Peyer's patch (tissue), 4 donors: ENCODE measurements at regions not wholly inside any gene's neighbourhood (a gene's known extent, or its start where the extent isn't known, plus 50 kb on each side); places are given as distances from the start of the nearest gene placed in this dataset.
A peak's percentile ranks its signal among the peaks of the same experiment; 100 is the strongest.

Source experiments
- DNase-seq, 3 donors: peaks; one replicate each; pipeline ENCODE4 v3.0.0-alpha.2; 2017 to 2019
- H3K27ac ChIP-seq, 4 donors: fragments of 200-600 bp; sonication (generic); one replicate each; pipeline ENCODE4 v1.5.1; 2016 to 2019
- H3K27me3 ChIP-seq, 2 donors: fragments of 200-600 bp; sonication (generic); one replicate each; pipeline ENCODE4 v1.5.1; 2019
- H3K36me3 ChIP-seq, 3 donors: fragments of 200-600 bp; sonication (generic); one replicate each; pipeline ENCODE4 v1.5.1; 2016 to 2019
- H3K4me1 ChIP-seq, 4 donors: fragments of 200-600 bp; sonication (generic); one replicate each; pipeline ENCODE4 v1.5.1; 2016 to 2019
- H3K4me3 ChIP-seq, 4 donors: fragments of 200-600 bp; sonication (generic); 1 replicate in 3 of 4; 2 replicates in 1 of 4; pipeline ENCODE4 v1.5.1; 2016 to 2019; ENCODE audit warnings: mild to moderate bottlenecking in 1 of 4
- H3K9me3 ChIP-seq, 4 donors: fragments of 200-600 bp; sonication (generic); one replicate each; pipeline ENCODE4 v1.5.1; 2016 to 2019; ENCODE audit warnings: mild to moderate bottlenecking in 1 of 4
- POLR2A ChIP-seq, 2 donors: fragments of 450-650 bp; IDR thresholded peaks; one replicate each; pipeline ENCODE4 v1.5.1; 2017; ENCODE audit warnings: antibody characterized with exemption in 2 of 2, mild to moderate bottlenecking in 2 of 2, moderate library complexity in 2 of 2
- TF ChIP-seq, protein P1 (sequence below), 6 experiments: fragments of 450-650 bp in 4 of 6; fragments of 200-600 bp in 2 of 6; sonication (generic) in 1 of 6; IDR thresholded peaks; one replicate each; pipeline ENCODE4 v1.5.1; 2017 to 2019; ENCODE audit warnings: antibody characterized with exemption in 6 of 6, mild to moderate bottlenecking in 3 of 6, moderate library complexity in 1 of 6

DNA sequence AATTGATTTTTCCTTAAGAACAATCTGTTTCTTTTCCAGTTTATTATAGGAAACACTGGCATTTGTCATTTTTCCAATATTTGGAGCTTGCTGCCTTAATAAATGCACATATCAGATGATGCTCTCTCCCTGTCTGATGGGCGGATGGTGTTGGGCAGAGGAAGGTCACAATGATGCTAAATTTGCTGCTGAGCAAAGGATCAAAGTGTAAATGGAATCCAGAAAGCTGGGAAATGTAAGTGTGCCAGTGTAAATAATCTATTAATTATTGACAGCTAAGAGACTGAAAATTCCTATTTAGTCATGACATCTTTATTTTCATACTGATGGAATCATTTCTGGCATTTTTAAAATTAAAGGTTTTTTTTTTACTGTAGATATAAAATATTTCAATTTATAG is 243.2 kb downstream of the PTBP2 start:
- H3K27me3 ChIP-seq: no peaks in the 10 kb centered on the region
- H3K9me3 ChIP-seq: no peaks in the 10 kb centered on the region
- H3K4me1 ChIP-seq: no peaks in the 10 kb centered on the region
- H3K4me3 ChIP-seq: no peak overlapping the region
- no peak overlapping the region for H3K27ac ChIP-seq
- TF ChIP-seq, protein P1, sequence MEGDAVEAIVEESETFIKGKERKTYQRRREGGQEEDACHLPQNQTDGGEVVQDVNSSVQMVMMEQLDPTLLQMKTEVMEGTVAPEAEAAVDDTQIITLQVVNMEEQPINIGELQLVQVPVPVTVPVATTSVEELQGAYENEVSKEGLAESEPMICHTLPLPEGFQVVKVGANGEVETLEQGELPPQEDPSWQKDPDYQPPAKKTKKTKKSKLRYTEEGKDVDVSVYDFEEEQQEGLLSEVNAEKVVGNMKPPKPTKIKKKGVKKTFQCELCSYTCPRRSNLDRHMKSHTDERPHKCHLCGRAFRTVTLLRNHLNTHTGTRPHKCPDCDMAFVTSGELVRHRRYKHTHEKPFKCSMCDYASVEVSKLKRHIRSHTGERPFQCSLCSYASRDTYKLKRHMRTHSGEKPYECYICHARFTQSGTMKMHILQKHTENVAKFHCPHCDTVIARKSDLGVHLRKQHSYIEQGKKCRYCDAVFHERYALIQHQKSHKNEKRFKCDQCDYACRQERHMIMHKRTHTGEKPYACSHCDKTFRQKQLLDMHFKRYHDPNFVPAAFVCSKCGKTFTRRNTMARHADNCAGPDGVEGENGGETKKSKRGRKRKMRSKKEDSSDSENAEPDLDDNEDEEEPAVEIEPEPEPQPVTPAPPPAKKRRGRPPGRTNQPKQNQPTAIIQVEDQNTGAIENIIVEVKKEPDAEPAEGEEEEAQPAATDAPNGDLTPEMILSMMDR (IDR thresholded peaks at IDR 0.05): no peak
- TF ChIP-seq POLR2A (IDR thresholded peaks at IDR 0.05): no peak
- no peak for DNase-seq
- no peaks in the 10 kb centered on the region for H3K36me3 ChIP-seq

DNA sequence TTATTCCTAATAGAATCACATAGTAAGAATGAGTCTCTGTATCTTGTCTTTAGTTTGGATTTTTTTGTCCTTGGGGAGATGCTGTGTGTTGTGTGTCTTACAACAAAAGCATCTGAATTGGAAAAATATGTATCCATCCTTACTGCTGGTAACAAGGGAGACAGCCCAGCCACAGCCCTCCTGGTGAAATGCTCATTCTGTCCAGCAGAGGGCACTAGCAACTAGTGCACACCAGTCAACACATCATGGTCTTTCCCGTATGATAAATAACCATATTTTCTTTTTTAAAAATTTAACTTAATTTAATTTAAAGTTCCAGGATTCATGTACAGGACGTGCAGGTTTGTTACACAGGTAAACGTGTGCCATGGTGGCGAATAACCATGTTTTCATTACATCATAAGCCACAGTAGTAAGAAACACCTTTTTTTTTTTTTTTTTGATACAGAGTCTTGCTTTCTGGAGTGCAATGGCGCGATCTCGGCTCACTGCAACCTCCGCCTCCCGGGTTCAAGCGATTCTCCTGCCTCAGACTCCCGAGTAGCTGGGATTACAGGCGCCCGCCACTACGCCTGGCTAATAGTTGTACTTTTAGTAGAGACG is 245.1 kb downstream of the PTBP2 start:
- H3K4me3 ChIP-seq: no peak overlapping the region
- no peaks in the 10 kb centered on the region for H3K4me1 ChIP-seq
- peak; percentile 57 to 90 (median 69) for DNase-seq
- no peaks in the 10 kb centered on the region for H3K9me3 ChIP-seq
- no peak overlapping the region for H3K27ac ChIP-seq
- H3K27me3 ChIP-seq: no peaks in the 10 kb centered on the region
- TF ChIP-seq, protein P1 (IDR thresholded peaks at IDR 0.05): peak; percentile 51 to 81 (median 74)
- no peak for TF ChIP-seq POLR2A (IDR thresholded peaks at IDR 0.05)
- H3K36me3 ChIP-seq: no peaks in the 10 kb centered on the region

DNA sequence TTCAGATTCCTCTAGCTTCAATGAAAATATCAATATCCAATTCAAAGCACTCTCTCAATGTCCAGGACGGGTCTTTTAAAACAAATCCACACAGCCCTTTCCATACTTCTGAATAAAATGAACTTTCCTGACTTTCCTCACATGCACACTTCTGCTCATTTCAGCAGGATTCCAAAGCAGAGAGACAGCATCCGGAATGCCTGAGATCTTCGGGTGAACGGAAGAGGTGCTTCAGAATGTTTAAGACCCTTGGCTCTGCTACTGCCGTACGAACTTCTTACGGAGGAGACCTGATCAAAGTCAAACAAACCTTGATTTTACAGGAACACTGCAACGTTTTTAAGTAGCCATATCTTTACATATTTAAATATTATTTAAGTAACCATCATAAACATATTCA is 245.7 kb downstream of the PTBP2 start:
- Histone ChIP-seq H3K27ac (no peak overlapping the region), H3K4me3 (no peak overlapping the region), H3K4me1 (no peaks in the 10 kb centered on the region), H3K36me3 (no peaks in the 10 kb centered on the region), H3K27me3 (no peaks in the 10 kb centered on the region), H3K9me3 (no peaks in the 10 kb centered on the region)
- no peak for DNase-seq
- TF ChIP-seq, protein P1 (IDR thresholded peaks at IDR 0.05): no peak
- no peak for TF ChIP-seq POLR2A (IDR thresholded peaks at IDR 0.05)

DNA sequence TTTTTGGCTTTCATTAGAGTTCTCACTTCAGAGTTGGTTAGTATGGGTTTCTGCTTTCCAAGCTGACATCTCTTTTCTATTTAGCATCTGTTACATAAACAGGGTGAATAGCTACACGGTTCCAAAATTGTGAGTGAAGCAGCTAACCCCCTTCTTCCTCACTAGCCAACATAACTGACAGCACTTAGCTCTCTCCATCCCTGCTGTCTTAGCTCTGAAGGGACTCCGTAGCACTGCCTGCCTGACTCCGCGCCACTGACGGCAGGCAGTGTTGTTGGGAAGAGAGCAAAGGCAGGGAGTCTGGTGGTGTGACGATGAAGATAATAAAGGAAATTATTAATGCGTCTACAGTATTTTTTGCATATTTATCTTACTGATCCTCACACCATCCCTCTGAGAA is 247.0 kb downstream of the PTBP2 start:
- Histone ChIP-seq H3K9me3 (no peaks in the 10 kb centered on the region), H3K36me3 (no peaks in the 10 kb centered on the region), H3K4me3 (no peak overlapping the region), H3K27me3 (no peaks in the 10 kb centered on the region), H3K27ac (peak overlapping the region in 1 of 4 donors; percentile 31), H3K4me1 (no peaks in the 10 kb centered on the region)
- no peak for DNase-seq
- TF ChIP-seq, protein P1 (IDR thresholded peaks at IDR 0.05): no peak
- TF ChIP-seq POLR2A (IDR thresholded peaks at IDR 0.05): no peak

DNA sequence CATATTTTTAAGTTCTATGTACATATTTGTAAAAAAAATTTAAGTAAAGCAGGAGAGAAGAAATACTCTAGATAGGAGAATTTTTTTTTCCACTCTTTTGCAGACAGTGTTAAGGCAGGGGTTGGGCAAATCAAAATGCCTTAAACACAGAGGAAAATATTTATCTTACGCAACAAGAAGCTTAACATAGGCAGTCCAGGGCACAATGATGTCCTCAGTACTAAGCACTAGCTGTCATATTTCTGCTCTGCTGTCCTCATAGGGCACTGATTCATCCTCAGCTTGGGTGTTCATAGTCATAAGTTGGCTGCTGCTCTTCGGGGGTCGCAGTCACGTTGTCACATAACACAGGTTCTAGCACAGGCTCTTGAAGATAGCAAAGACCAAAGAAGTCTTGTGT is 247.4 kb downstream of the PTBP2 start:
- H3K4me3 ChIP-seq: no peak overlapping the region
- peak overlapping the region in 1 of 4 donors; percentile 31 for H3K27ac ChIP-seq

More for the DNA sequence above, 247.4 kb downstream of the PTBP2 start:
- Histone ChIP-seq H3K27me3 (no peaks in the 10 kb centered on the region), H3K4me1 (no peaks in the 10 kb centered on the region), H3K36me3 (no peaks in the 10 kb centered on the region), H3K9me3 (no peaks in the 10 kb centered on the region)
- TF ChIP-seq POLR2A (IDR thresholded peaks at IDR 0.05): no peak
- TF ChIP-seq, protein P1 (IDR thresholded peaks at IDR 0.05): no peak
- no peak for DNase-seq
